HUES6 (cell line): ENCODE measurements at regions not wholly inside any gene's neighbourhood (a gene's known extent, or its start where the extent isn't known, plus 50 kb on each side); places are given as distances from the start of the nearest gene placed in this dataset.
"Not testable (repeated sequence)": the region's sequence is repeated elsewhere in the genome, so short reads cannot be mapped to it uniquely, and the experiment has no call there.

Experiments
- H3K27ac ChIP-seq: 2 replicates; pipeline ENCODE4 v1.7.0; 2013; ENCODE audit warnings: low read depth, mild to moderate bottlenecking, low read length, inconsistent platforms
- H3K27me3 ChIP-seq: 2 replicates; pipeline ENCODE4 v1.6.1; 2013; ENCODE audit warnings: low read length; ENCODE audit not compliant: control insufficient read depth, insufficient read depth
- H3K36me3 ChIP-seq: 2 replicates; pipeline ENCODE4 v1.6.1; 2013; ENCODE audit warnings: low read length; ENCODE audit not compliant: control insufficient read depth, insufficient read depth
- H3K4me1 ChIP-seq: 2 replicates; pipeline ENCODE4 v1.6.1; 2013; ENCODE audit warnings: low read length; ENCODE audit not compliant: control insufficient read depth, insufficient read depth
- H3K4me3 ChIP-seq: 2 replicates; pipeline ENCODE4 v1.5.1; 2013; ENCODE audit warnings: low read depth, low read length
- H3K9ac ChIP-seq: one replicate; pipeline ENCODE4 v1.6.1; 2013; ENCODE audit warnings: mild to moderate bottlenecking, low read length
- H3K9me3 ChIP-seq: 2 replicates; pipeline ENCODE4 v1.6.1; 2013; ENCODE audit warnings: low read depth, low read length; ENCODE audit not compliant: control insufficient read depth, insufficient read depth

DNA sequence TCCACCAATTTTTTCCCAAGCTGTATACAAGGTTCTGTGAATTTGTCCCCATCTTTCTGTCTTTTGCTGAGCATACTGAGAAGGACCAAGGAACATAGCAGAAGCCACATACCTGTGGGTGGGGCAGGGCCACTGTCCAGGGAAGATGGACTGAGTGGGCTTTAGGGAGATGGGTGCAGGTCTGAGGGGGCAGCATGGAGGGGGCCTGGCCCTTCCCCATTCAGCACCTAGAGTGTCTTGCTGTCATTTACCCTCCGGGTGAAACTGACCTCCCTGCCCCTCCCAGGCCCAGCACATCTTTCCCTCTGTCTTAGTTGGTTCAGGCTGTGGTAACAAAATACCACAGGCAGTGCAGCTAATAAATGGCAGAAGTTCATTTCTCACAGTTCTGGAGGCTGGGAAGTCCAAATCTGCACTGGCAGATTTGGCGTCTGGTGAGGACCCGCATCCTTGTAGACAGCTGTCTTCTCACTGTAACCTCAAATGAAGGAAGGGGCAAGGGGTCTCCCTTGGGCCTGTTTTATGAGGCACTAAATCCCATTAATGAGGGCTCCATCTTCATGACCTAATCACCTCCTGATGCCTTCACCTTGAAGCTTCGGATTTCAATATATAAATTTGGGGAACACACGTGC lies 180.0 kb upstream of the SMAD3 start:
- peaks cover 44% of the 10 kb centered on the region for H3K9me3 ChIP-seq
- H3K4me1 ChIP-seq, result peaks cover 23% of the 10 kb centered on the region
- no peaks in the 10 kb centered on the region for H3K27me3 ChIP-seq
- no peak overlapping the region for H3K4me3 ChIP-seq
- no peak overlapping the region for H3K9ac ChIP-seq
- H3K27ac ChIP-seq, result no peak overlapping the region
- no peaks in the 10 kb centered on the region for H3K36me3 ChIP-seq

DNA sequence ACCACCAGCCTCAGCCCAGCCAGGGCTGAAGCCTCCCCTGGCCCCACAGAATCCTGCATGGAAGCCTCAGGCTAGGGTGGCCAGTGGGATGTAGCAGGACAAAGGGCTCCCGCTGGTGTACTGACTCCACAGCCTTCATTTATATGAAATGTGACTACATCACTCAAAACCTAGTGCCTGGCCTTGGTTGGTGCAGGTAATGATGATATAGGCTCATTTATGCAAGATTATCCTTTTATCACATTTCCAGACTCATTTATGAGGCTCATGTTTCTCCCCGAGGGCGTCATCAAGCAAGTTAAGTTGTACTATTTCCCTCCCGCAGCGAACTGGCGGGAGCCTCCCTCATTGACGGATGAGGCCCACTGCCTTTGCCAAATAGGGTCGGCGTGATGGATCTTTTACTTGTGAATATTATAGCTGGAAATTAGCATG lies 179.1 kb upstream of the SMAD3 start:
- H3K9ac ChIP-seq, result no peak overlapping the region
- no peaks in the 10 kb centered on the region for H3K27me3 ChIP-seq
- H3K36me3 ChIP-seq, result no peaks in the 10 kb centered on the region
- no peak overlapping the region for H3K4me3 ChIP-seq
- peaks cover 44% of the 10 kb centered on the region for H3K9me3 ChIP-seq
- peaks cover 23% of the 10 kb centered on the region for H3K4me1 ChIP-seq
- no peak overlapping the region for H3K27ac ChIP-seq

DNA sequence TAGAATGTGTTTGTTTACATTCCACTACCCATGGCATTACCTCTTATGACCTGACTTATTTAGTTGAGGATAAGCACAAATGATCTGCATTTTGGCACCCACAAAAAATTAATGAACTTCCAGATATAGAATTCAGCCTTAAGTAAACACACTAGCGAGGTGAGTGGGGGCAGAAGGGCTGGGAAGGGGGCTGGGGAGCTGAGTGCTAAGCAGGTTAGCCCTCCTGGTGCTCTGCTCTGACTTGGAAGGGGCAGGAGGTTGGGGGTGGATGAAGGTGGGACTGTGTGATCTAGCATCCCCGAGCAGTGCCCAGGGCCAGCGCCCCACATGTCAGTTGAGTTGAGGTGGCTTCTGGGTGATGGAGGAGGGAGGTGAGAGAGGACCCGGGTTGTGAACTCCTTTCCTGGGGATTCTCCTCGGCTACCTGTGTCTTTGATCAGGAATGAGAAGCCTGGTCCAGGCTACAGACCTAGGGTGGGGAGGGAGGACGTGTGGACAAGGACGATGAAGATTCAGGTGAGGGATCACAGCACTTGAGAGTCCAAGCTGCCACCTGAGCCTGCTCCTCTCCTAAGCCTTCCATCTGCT lies 178.6 kb upstream of the SMAD3 start:
- peaks cover 44% of the 10 kb centered on the region for H3K9me3 ChIP-seq
- H3K27ac ChIP-seq, result no peak overlapping the region
- H3K27me3 ChIP-seq, result no peaks in the 10 kb centered on the region
- H3K36me3 ChIP-seq, result no peaks in the 10 kb centered on the region
- H3K9ac ChIP-seq, result no peak overlapping the region
- H3K4me3 ChIP-seq, result no peak overlapping the region
- peaks cover 23% of the 10 kb centered on the region for H3K4me1 ChIP-seq

DNA sequence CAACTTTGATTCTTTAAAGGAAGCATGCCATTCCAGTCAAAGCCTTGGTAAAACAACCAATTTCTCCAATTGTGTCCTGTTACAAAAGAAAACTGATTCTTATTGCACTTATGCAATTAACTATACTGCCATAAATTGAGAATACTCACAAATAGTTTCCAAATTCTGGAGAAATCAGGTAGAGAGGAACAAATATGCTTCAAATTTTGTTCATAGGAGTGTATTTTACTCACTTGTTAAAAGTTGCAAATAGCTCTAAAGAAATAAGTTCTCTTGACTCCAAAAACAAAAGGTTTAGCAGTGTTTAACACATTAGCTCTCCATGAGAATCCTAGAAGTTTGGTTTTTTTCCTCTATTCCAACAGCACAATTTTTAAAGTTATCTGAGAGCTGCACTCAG lies 176.1 kb upstream of the SMAD3 start:
- H3K27ac ChIP-seq, H3K27me3 ChIP-seq, H3K9ac ChIP-seq, H3K4me3 ChIP-seq, H3K36me3 ChIP-seq: not testable (repeated sequence)
- Histone ChIP-seq H3K4me1 (peaks cover 15% of the 10 kb centered on the region; the same call in 1 of the 2 replicates), H3K9me3 (peaks cover 44% of the 10 kb centered on the region)

DNA sequence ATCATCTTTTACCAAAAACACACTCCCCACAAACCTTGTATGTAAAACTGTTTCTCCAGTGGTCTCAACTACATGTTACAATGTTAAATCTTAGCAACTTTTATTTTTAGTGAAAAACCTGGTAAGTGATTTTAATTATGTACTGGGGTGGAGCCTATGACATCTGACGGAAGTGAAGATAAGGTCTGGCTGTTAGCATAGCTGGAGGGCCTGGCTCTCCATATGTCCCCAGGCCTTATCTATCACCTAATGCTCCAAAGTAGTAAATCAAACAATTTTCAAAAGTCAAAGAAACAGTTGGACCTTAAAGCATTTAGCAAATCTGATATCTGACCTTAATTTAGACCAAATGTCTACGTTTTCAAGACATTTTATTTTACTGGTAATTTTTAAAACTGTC lies 173.6 kb upstream of the SMAD3 start:
- H3K27ac ChIP-seq, result peak overlapping the region; percentile 29; the same call in 1 of the 2 replicates
- H3K4me1 ChIP-seq, result peaks cover 17% of the 10 kb centered on the region; the same call in 1 of the 2 replicates
- no peaks in the 10 kb centered on the region for H3K27me3 ChIP-seq
- H3K9me3 ChIP-seq, result peaks cover 29% of the 10 kb centered on the region
- no peak overlapping the region for H3K4me3 ChIP-seq
- no peaks in the 10 kb centered on the region for H3K36me3 ChIP-seq
- no peak overlapping the region for H3K9ac ChIP-seq

DNA sequence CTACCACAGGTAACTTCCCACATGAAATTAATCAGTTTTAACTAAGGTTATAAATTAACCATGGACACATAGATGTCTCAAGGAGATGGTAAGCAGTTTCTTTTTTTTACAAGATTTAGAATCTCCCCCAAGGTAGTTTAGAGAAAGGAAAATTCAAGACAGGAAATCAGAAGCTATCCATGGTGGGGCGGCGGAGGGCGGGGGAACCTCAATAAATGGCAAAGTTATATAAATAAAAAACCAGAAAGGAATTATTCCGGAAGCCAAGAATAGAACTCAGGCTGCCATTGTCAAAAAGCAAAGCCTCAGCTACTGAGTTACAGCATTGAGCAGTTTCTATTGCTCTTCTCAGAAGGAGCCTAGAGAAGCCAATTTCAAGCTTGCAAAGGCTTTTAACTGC lies 172.1 kb upstream of the SMAD3 start:
- Histone ChIP-seq H3K4me3 (no peak overlapping the region), H3K4me1 (peaks cover 17% of the 10 kb centered on the region; the same call in 1 of the 2 replicates), H3K9me3 (peaks cover 19% of the 10 kb centered on the region), H3K27me3 (no peaks in the 10 kb centered on the region), H3K9ac (no peak overlapping the region), H3K27ac (no peak overlapping the region), H3K36me3 (no peaks in the 10 kb centered on the region)

DNA sequence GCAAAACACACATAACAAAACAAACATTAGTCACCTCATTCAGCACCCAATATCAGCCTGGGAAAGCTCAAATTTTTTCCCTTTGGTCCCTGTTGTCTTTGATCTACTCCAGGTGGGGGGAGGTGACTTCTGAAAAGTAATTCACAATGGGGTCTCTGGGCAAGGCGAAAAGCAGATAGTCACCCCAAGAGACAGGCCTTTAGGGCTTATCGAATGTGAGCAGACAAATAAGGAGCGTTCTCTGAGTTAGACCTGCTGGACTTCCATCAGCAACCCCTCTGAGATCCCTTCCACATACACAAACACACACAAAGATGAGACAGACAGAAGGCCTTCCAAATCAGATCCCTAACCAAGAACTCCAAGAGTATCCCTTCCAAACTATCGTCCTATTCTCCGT lies 171.0 kb upstream of the SMAD3 start:
- no peaks in the 10 kb centered on the region for H3K36me3 ChIP-seq
- H3K4me3 ChIP-seq, result no peak overlapping the region
- peaks cover 24% of the 10 kb centered on the region for H3K4me1 ChIP-seq
- H3K9ac ChIP-seq, result no peak overlapping the region
- H3K27ac ChIP-seq, result no peak overlapping the region
- no peaks in the 10 kb centered on the region for H3K27me3 ChIP-seq
- peaks cover 8% of the 10 kb centered on the region; the same call in 1 of the 2 replicates for H3K9me3 ChIP-seq

DNA sequence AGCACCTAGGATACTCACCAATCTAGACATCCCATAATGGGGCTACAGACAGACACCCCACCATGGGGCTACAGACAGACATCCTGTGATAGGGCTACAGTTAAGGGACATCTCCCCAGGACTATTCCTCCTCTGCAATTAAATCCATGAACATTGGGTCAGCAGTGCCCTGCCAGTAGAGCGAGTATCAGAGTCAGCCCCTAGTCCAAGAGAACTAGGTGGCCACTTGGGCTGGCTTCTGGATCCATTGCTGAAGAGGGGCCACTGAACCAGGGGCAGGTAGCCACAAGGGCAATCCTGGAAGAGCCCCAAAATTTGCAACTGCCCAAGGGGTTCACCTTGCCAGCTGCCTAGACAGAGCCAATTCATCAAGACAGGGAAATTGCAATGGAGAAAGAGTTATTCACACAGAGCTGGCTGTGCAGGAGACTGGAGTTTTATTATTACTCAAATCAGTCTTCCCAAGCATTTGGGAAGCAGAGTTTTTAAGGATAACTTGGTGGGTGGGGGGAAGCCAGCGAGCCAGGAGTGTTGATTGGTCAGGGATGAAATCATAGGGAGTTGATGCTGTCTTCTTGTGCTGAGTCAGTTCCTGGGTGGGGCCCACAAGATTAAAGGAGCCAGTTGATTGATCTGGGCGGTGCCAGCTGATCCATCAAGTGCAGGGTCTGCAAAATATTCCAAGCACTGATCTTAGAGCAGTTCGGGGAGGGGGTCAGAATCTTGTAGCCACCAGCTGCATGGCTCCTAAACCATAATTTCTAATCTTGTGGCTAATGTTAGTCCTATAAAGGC lies 170.2 kb upstream of the SMAD3 start:
- Histone ChIP-seq H3K9me3 (0 out of 2 replicates have a peak, but pooled peaks cover under 1% of the 10 kb centered on the region), H3K4me3 (no peak overlapping the region), H3K36me3 (no peaks in the 10 kb centered on the region), H3K27ac (no peak overlapping the region), H3K4me1 (peaks cover 24% of the 10 kb centered on the region), H3K27me3 (no peaks in the 10 kb centered on the region), H3K9ac (no peak overlapping the region)

DNA sequence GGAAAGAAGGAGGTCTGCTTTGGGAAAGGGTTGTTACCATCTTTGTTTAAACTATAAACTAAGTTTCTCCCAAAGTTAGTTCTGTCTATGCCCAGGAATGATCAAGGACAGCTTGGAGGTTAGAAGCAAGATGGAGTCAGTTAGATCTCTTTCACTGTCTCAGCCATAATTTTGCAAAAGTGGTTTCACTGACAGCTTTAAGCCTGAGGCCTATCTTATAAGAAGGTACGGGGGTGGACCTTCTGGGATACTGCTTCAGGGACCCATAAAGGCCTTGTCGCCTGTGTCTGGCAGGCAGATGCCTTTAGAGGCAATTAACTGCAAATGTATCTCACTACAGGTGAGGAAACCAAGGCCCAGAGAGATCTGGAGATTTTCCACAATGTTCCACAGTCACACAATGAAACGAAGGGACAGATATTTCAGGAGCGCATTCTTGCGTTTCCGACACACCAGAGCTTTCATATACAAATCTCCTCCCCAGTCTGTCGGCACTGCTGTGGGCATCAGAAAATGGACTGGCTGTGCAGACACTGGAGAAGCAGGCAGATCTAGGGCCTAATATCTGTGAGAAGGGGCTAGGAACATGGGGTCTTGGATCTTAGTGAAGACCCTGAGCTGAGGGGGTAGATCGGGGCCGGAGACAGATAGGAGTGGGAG lies 169.5 kb upstream of the SMAD3 start:
- no peak overlapping the region for H3K4me3 ChIP-seq
- no peak overlapping the region for H3K9ac ChIP-seq
- H3K36me3 ChIP-seq, result no peaks in the 10 kb centered on the region
- H3K27me3 ChIP-seq, result no peaks in the 10 kb centered on the region
- H3K4me1 ChIP-seq, result peaks cover 24% of the 10 kb centered on the region
- no peak overlapping the region for H3K27ac ChIP-seq
- no peaks in the 10 kb centered on the region for H3K9me3 ChIP-seq

DNA sequence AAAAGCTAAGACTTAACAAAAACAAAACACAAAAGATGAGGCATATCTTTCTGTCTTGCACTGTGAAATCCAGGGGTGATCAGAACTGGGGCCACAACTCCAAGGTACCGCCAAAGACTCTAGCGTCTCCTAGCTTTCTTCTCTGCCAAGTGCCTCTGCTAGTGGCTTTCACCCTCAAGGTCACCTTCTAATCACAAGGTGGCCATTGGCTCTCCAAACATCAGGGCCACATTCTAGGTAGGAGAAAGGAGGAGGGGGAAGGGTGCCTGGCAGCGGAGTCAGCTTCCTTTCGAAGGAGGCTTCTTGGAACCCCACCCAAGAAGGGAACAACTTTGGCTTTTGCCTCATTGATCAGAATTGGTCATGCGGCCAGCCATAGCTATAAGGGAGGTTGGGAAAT lies 168.8 kb upstream of the SMAD3 start:
- Histone ChIP-seq H3K9ac (no peak overlapping the region), H3K9me3 (no peaks in the 10 kb centered on the region), H3K36me3 (no peaks in the 10 kb centered on the region), H3K4me3 (no peak overlapping the region), H3K27me3 (no peaks in the 10 kb centered on the region), H3K27ac (no peak overlapping the region), H3K4me1 (peaks cover 24% of the 10 kb centered on the region)

DNA sequence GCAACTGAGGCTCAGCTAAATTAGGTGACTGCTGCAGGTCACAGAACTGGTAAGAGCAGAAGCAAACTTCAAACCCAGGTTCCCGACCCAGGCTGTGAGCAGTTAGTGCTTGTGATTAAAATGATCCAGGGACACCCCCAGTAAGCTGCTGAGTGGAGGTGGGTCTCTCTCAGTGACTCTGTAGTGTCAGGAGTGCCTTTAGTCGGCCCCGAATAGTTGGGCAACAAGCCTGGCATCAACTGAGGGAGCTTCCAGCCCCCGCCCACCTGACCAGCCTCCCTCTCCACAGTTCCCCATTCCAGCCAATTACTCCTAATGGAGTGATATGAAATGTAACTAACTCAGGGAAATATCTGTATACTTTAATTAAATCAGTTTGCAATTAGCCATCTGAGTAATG lies 168.0 kb upstream of the SMAD3 start:
- peaks cover 21% of the 10 kb centered on the region for H3K4me1 ChIP-seq
- no peaks in the 10 kb centered on the region for H3K9me3 ChIP-seq
- H3K36me3 ChIP-seq, result no peaks in the 10 kb centered on the region
- H3K4me3 ChIP-seq, result no peak overlapping the region
- no peak overlapping the region for H3K9ac ChIP-seq
- no peaks in the 10 kb centered on the region for H3K27me3 ChIP-seq
- H3K27ac ChIP-seq, result no peak overlapping the region
